ENCODE measurements at regions not wholly inside any gene's neighbourhood (a gene's known extent, or its start where the extent isn't known, plus 50 kb on each side); places are given as distances from the start of the nearest gene placed in this dataset.

- no peak for DNase-seq (ENCODE audit: low spot score)
- H3K27ac Mint-ChIP-seq, result peak overlapping the region in 1 of 2 donors; percentile 45
- ATAC-seq, result no peak
- no peak overlapping the region for H3K4me3 Mint-ChIP-seq
- peaks cover 2% of the 10 kb centered on the region for H3K9me3 Mint-ChIP-seq
- no peaks in the 10 kb centered on the region for H3K4me1 Mint-ChIP-seq (ENCODE audit: low read depth in 2 of 2)
- peaks cover 0 to 3% of the 10 kb centered on the region in 2 donors for H3K27me3 Mint-ChIP-seq
- no peaks in the 10 kb centered on the region for H3K36me3 Mint-ChIP-seq
Measured at GRCh38 chr5:4212981-4213819, 617.6 kb downstream of the IRX1 start.

GRCh38 chr5:4215143-4215542 lies 619.5 kb downstream of the IRX1 start:
- no peaks in the 10 kb centered on the region for H3K4me1 Mint-ChIP-seq (ENCODE audit: low read depth in 2 of 2)
- no peak overlapping the region for H3K4me3 Mint-ChIP-seq
- H3K27me3 Mint-ChIP-seq, result peaks cover 0 to 3% of the 10 kb centered on the region in 2 donors
- H3K9me3 Mint-ChIP-seq, result peaks cover 2% of the 10 kb centered on the region
- H3K36me3 Mint-ChIP-seq, result no peaks in the 10 kb centered on the region
- H3K27ac Mint-ChIP-seq, result no peak overlapping the region
- DNase-seq (ENCODE audit: low spot score) (no peak), ATAC-seq (no peak)

- Mint-ChIP-seq H3K27me3 (peaks cover 0 to 3% of the 10 kb centered on the region in 2 donors), H3K9me3 (peaks cover 2% of the 10 kb centered on the region), H3K4me3 (no peak overlapping the region), H3K36me3 (no peaks in the 10 kb centered on the region), H3K27ac (no peak overlapping the region), H3K4me1 (ENCODE audit: low read depth in 2 of 2) (no peaks in the 10 kb centered on the region)
- ATAC-seq, result no peak
- no peak for DNase-seq (ENCODE audit: low spot score)
Measured at GRCh38 chr5:4216142-4216541, 620.5 kb downstream of the IRX1 start.

GRCh38 chr5:4220016-4220415 lies 624.4 kb downstream of the IRX1 start:
- Mint-ChIP-seq H3K4me1 (ENCODE audit: low read depth in 2 of 2) (no peaks in the 10 kb centered on the region), H3K27me3 (peaks cover 0 to 3% of the 10 kb centered on the region in 2 donors), H3K4me3 (no peak overlapping the region), H3K36me3 (no peaks in the 10 kb centered on the region), H3K27ac (no peak overlapping the region), H3K9me3 (no peaks in the 10 kb centered on the region)
- no peak for DNase-seq (ENCODE audit: low spot score)
- no peak for ATAC-seq

- no peaks in the 10 kb centered on the region for H3K9me3 Mint-ChIP-seq
- peaks cover 0 to 3% of the 10 kb centered on the region in 2 donors for H3K27me3 Mint-ChIP-seq
- no peak for DNase-seq (ENCODE audit: low spot score)
- no peaks in the 10 kb centered on the region for H3K4me1 Mint-ChIP-seq (ENCODE audit: low read depth in 2 of 2)
- H3K27ac Mint-ChIP-seq, result no peak overlapping the region
- H3K36me3 Mint-ChIP-seq, result no peaks in the 10 kb centered on the region
- no peak for ATAC-seq
- H3K4me3 Mint-ChIP-seq, result no peak overlapping the region
Measured at GRCh38 chr5:4221048-4221447, 625.4 kb downstream of the IRX1 start.

- Mint-ChIP-seq H3K27ac (no peak overlapping the region), H3K4me1 (ENCODE audit: low read depth in 2 of 2) (no peaks in the 10 kb centered on the region), H3K36me3 (no peaks in the 10 kb centered on the region), H3K9me3 (no peaks in the 10 kb centered on the region), H3K27me3 (peaks cover 0 to 3% of the 10 kb centered on the region in 2 donors), H3K4me3 (no peak overlapping the region)
- no peak for DNase-seq (ENCODE audit: low spot score)
- no peak for ATAC-seq
Measured at GRCh38 chr5:4222147-4222546, 626.5 kb downstream of the IRX1 start.

GRCh38 chr5:4222821-4223220 lies 627.2 kb downstream of the IRX1 start:
- ATAC-seq (no peak), DNase-seq (ENCODE audit: low spot score) (no peak)
- no peak overlapping the region for H3K27ac Mint-ChIP-seq
- peaks cover 0 to 3% of the 10 kb centered on the region in 2 donors for H3K27me3 Mint-ChIP-seq
- no peaks in the 10 kb centered on the region for H3K36me3 Mint-ChIP-seq
- no peaks in the 10 kb centered on the region for H3K9me3 Mint-ChIP-seq
- H3K4me1 Mint-ChIP-seq (ENCODE audit: low read depth in 2 of 2), result no peaks in the 10 kb centered on the region
- H3K4me3 Mint-ChIP-seq, result no peak overlapping the region

- H3K27me3 Mint-ChIP-seq, result peaks cover 0 to 3% of the 10 kb centered on the region in 2 donors
- DNase-seq (ENCODE audit: low spot score) (no peak), ATAC-seq (no peak)
- no peak overlapping the region for H3K4me3 Mint-ChIP-seq
- H3K27ac Mint-ChIP-seq, result no peak overlapping the region
- H3K9me3 Mint-ChIP-seq, result no peaks in the 10 kb centered on the region
- H3K36me3 Mint-ChIP-seq, result no peaks in the 10 kb centered on the region
- H3K4me1 Mint-ChIP-seq (ENCODE audit: low read depth in 2 of 2), result peaks cover 0 to 3% of the 10 kb centered on the region in 2 donors
Measured at GRCh38 chr5:4225741-4226140, 630.1 kb downstream of the IRX1 start.

- H3K27ac Mint-ChIP-seq, result no peak overlapping the region
- peaks cover 0 to 3% of the 10 kb centered on the region in 2 donors for H3K27me3 Mint-ChIP-seq
- no peaks in the 10 kb centered on the region for H3K9me3 Mint-ChIP-seq
- no peaks in the 10 kb centered on the region for H3K36me3 Mint-ChIP-seq
- DNase-seq (ENCODE audit: low spot score) (no peak), ATAC-seq (no peak)
- no peak overlapping the region for H3K4me3 Mint-ChIP-seq
- H3K4me1 Mint-ChIP-seq (ENCODE audit: low read depth in 2 of 2), result peaks cover 0 to 3% of the 10 kb centered on the region in 2 donors
Measured at GRCh38 chr5:4226565-4226964, 630.9 kb downstream of the IRX1 start.

- peaks cover 0 to 3% of the 10 kb centered on the region in 2 donors for H3K4me1 Mint-ChIP-seq (ENCODE audit: low read depth in 2 of 2)
Measured at GRCh38 chr5:4228708-4229107, 633.1 kb downstream of the IRX1 start.

GRCh38 chr5:4229414-4230292 lies 634.0 kb downstream of the IRX1 start:
- Mint-ChIP-seq H3K9me3 (peaks cover 7% of the 10 kb centered on the region), H3K27ac (no peak overlapping the region), H3K36me3 (no peaks in the 10 kb centered on the region), H3K4me1 (ENCODE audit: low read depth in 2 of 2) (peaks cover 0 to 3% of the 10 kb centered on the region in 2 donors), H3K4me3 (no peak overlapping the region), H3K27me3 (peaks cover 0 to 3% of the 10 kb centered on the region in 2 donors)
- DNase-seq (ENCODE audit: low spot score), result no peak
- ATAC-seq, result peak in 1 of 2 donors; percentile 52

More at GRCh38 chr5:4228708-4229107, 633.1 kb downstream of the IRX1 start:
- no peak overlapping the region for H3K27ac Mint-ChIP-seq
- no peak overlapping the region for H3K4me3 Mint-ChIP-seq
- DNase-seq (ENCODE audit: low spot score), result no peak
- peaks cover 0 to 2% of the 10 kb centered on the region in 2 donors for H3K27me3 Mint-ChIP-seq
- H3K9me3 Mint-ChIP-seq, result peaks cover 1% of the 10 kb centered on the region
- ATAC-seq, result peak in 1 of 2 donors; percentile 20
- no peaks in the 10 kb centered on the region for H3K36me3 Mint-ChIP-seq

GRCh38 chr5:4230471-4230785 lies 634.8 kb downstream of the IRX1 start:
- H3K9me3 Mint-ChIP-seq, result peaks cover 10% of the 10 kb centered on the region
- no peak overlapping the region for H3K4me3 Mint-ChIP-seq
- H3K36me3 Mint-ChIP-seq, result no peaks in the 10 kb centered on the region
- no peak for ATAC-seq
- peaks cover 0 to 3% of the 10 kb centered on the region in 2 donors for H3K4me1 Mint-ChIP-seq (ENCODE audit: low read depth in 2 of 2)
- H3K27ac Mint-ChIP-seq, result no peak overlapping the region
- H3K27me3 Mint-ChIP-seq, result peaks cover 0 to 3% of the 10 kb centered on the region in 2 donors
- DNase-seq (ENCODE audit: low spot score), result no peak

GRCh38 chr5:4230786-4231641 lies 635.4 kb downstream of the IRX1 start:
- Mint-ChIP-seq H3K36me3 (no peaks in the 10 kb centered on the region), H3K9me3 (peaks cover 10% of the 10 kb centered on the region), H3K4me1 (ENCODE audit: low read depth in 2 of 2) (peaks cover 0 to 3% of the 10 kb centered on the region in 2 donors), H3K27ac (no peak overlapping the region), H3K27me3 (peaks cover 0 to 3% of the 10 kb centered on the region in 2 donors), H3K4me3 (no peak overlapping the region)
- no peak for ATAC-seq
- DNase-seq (ENCODE audit: low spot score), result no peak
